ENCODE measurements at regions not wholly inside any gene's neighbourhood (a gene's known extent, or its start where the extent isn't known, plus 50 kb on each side); places are given as distances from the start of the nearest gene placed in this dataset.

DNA sequence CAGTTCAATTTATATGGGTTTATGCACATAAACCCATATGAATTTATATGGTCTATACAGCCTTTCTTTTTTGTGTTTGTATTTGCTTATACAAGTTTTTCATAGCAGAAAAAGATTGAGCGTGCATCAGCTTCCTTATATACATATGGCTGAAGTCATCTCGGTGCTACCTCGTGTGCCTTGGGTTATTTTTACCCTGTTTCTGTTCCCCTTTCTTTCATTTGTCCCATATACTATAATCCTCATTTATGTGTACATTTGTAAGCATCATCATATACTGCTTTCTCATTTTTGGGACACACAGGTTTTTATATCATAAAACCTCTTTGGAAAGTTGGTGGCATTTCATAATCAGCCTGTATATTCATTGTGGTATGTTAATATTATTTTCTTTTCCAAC is 107.8 kb upstream of the ADAMTSL1 start:
- H3K27me3 ChIP-seq (replicated peaks in 2 of 5; ENCODE audit: control insufficient read depth in 4 of 5, insufficient read depth in 5 of 5, low read length in 4 of 5), result peaks cover 0 to 2% (median 0%) of the 10 kb centered on the region in 5 experiments
- H3K4me3 ChIP-seq (ENCODE audit: control insufficient read depth in 1 of 7, extremely low read depth in 1 of 7, insufficient read depth in 4 of 7, low read depth in 2 of 7, low read length in 6 of 7), result no peak overlapping the region
- CTCF ChIA-PET, result no interaction called here
- POLR2A ChIA-PET, result no interaction called here
- DNase-seq, result no peak
- peaks cover 0 to 7% (median 0%) of the 10 kb centered on the region in 4 experiments for H3K4me1 ChIP-seq (ENCODE audit: control extremely low read depth in 1 of 4, control insufficient read depth in 4 of 4, insufficient read depth in 4 of 4, low read length in 3 of 4)
- no peaks in the 10 kb centered on the region for H3K9me3 ChIP-seq (ENCODE audit: control extremely low read depth in 1 of 5, control insufficient read depth in 4 of 5, insufficient read depth in 2 of 5, low read depth in 1 of 5, low read length in 4 of 5)
- no CpG with 5 or more reads among the region's 3 CpGs for WGBS (ENCODE audit: insufficient coverage)
- H3K27ac ChIP-seq (ENCODE audit: insufficient read depth in 1 of 2, low read depth in 1 of 2, low read length in 2 of 2, poor library complexity in 1 of 2, severe bottlenecking in 2 of 2), result no peak overlapping the region
- no peaks in the 10 kb centered on the region for H3K36me3 ChIP-seq (ENCODE audit: control insufficient read depth in 4 of 4, insufficient read depth in 4 of 4, low read length in 3 of 4)

DNA sequence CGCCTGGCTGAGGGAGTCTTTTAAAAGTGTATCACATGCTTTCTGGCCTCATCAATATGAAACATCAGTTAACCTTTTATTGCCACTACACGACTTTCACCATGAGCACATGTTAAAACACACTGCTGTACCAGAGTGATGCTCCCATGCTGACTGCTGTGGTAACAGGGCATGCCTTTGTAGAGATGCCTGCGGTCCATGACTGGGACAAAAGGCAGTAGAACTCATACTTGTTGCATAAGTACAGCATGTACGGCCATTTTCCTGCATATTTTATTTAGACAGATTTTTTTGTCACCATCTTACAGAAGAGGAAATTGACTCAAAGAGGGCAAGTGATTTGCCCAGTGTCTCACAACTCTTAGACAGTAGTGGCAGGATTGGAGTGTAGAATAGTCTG is 105.7 kb upstream of the ADAMTSL1 start:
- DNase-seq, result no peak
- Histone ChIP-seq H3K4me3 (ENCODE audit: control insufficient read depth in 1 of 7, extremely low read depth in 1 of 7, insufficient read depth in 4 of 7, low read depth in 2 of 7, low read length in 6 of 7) (no peak overlapping the region), H3K27ac (ENCODE audit: insufficient read depth in 1 of 2, low read depth in 1 of 2, low read length in 2 of 2, poor library complexity in 1 of 2, severe bottlenecking in 2 of 2) (no peak overlapping the region), H3K4me1 (ENCODE audit: control extremely low read depth in 1 of 4, control insufficient read depth in 4 of 4, insufficient read depth in 4 of 4, low read length in 3 of 4) (no peaks in the 10 kb centered on the region), H3K36me3 (ENCODE audit: control insufficient read depth in 4 of 4, insufficient read depth in 4 of 4, low read length in 3 of 4) (no peaks in the 10 kb centered on the region), H3K27me3 (replicated peaks in 2 of 5; ENCODE audit: control insufficient read depth in 4 of 5, insufficient read depth in 5 of 5, low read length in 4 of 5) (peaks cover 0 to 8% (median 0%) of the 10 kb centered on the region in 5 experiments), H3K9me3 (ENCODE audit: control extremely low read depth in 1 of 5, control insufficient read depth in 4 of 5, insufficient read depth in 2 of 5, low read depth in 1 of 5, low read length in 4 of 5) (no peaks in the 10 kb centered on the region)
- CTCF ChIA-PET, result no interaction called here
- POLR2A ChIA-PET, result no interaction called here
- 100% methylated on average over 3 of the region's 4 CpGs for WGBS (ENCODE audit: insufficient coverage)

DNA sequence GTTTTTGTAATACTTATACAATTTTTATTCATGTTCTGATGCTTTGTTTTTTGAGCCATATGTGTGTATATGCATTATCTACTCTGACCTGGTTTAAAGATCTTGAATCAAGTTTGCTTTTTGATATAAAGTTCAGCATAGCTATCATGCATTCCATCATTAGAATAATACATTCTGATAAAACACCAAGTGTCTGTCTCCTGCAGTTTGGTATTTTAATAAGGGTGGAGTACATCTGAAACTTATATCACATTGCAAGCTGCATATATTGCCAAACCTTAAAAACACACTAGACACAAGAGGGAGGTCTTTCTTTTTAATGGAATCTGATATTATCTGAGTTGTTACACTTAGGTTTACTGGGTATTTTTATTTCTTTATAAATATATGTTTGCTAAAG is 102.8 kb upstream of the ADAMTSL1 start:
- no peaks in the 10 kb centered on the region for H3K4me1 ChIP-seq (ENCODE audit: control extremely low read depth in 1 of 4, control insufficient read depth in 4 of 4, insufficient read depth in 4 of 4, low read length in 3 of 4)
- no peak overlapping the region for H3K27ac ChIP-seq (ENCODE audit: insufficient read depth in 1 of 2, low read depth in 1 of 2, low read length in 2 of 2, poor library complexity in 1 of 2, severe bottlenecking in 2 of 2)
- H3K36me3 ChIP-seq (ENCODE audit: control insufficient read depth in 4 of 4, insufficient read depth in 4 of 4, low read length in 3 of 4), result no peaks in the 10 kb centered on the region
- no peaks in the 10 kb centered on the region for H3K9me3 ChIP-seq (ENCODE audit: control extremely low read depth in 1 of 5, control insufficient read depth in 4 of 5, insufficient read depth in 2 of 5, low read depth in 1 of 5, low read length in 4 of 5)
- H3K27me3 ChIP-seq (replicated peaks in 2 of 5; ENCODE audit: control insufficient read depth in 4 of 5, insufficient read depth in 5 of 5, low read length in 4 of 5), result peaks cover 0 to 6% (median 0%) of the 10 kb centered on the region in 5 experiments
- ChIA-PET POLR2A (no interaction called here), CTCF (no interaction called here)
- DNase-seq, result no peak
- no peak overlapping the region for H3K4me3 ChIP-seq (ENCODE audit: control insufficient read depth in 1 of 7, extremely low read depth in 1 of 7, insufficient read depth in 4 of 7, low read depth in 2 of 7, low read length in 6 of 7)

DNA sequence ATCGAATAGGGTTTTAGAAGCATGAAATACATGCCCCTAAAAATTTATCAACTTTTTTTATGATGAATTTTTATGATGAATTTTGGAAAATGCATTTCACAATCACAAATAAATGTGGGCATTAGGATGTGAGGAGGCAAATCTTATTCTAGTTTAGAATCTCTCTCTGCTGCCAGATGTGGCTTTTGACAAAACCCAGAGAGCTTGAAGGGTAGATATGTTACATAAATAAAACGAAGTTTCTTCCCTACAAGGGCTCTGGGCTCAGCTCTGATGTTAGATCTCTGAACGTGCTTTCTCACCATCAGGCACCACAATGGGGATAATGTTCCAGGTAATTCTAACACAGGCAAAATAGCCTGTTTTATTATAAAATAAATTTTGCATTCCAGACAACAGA is 102.3 kb upstream of the ADAMTSL1 start:
- no peak for DNase-seq
- no peak overlapping the region for H3K4me3 ChIP-seq (ENCODE audit: control insufficient read depth in 1 of 7, extremely low read depth in 1 of 7, insufficient read depth in 4 of 7, low read depth in 2 of 7, low read length in 6 of 7)
- peaks cover 0 to 6% (median 0%) of the 10 kb centered on the region in 5 experiments for H3K27me3 ChIP-seq (replicated peaks in 2 of 5; ENCODE audit: control insufficient read depth in 4 of 5, insufficient read depth in 5 of 5, low read length in 4 of 5)
- no peaks in the 10 kb centered on the region for H3K4me1 ChIP-seq (ENCODE audit: control extremely low read depth in 1 of 4, control insufficient read depth in 4 of 4, insufficient read depth in 4 of 4, low read length in 3 of 4)
- no peaks in the 10 kb centered on the region for H3K36me3 ChIP-seq (ENCODE audit: control insufficient read depth in 4 of 4, insufficient read depth in 4 of 4, low read length in 3 of 4)
- no CpG with 5 or more reads among the region's 3 CpGs for WGBS (ENCODE audit: insufficient coverage)
- ChIA-PET CTCF (no interaction called here), POLR2A (no interaction called here)
- no peak overlapping the region for H3K27ac ChIP-seq (ENCODE audit: insufficient read depth in 1 of 2, low read depth in 1 of 2, low read length in 2 of 2, poor library complexity in 1 of 2, severe bottlenecking in 2 of 2)
- no peaks in the 10 kb centered on the region for H3K9me3 ChIP-seq (ENCODE audit: control extremely low read depth in 1 of 5, control insufficient read depth in 4 of 5, insufficient read depth in 2 of 5, low read depth in 1 of 5, low read length in 4 of 5)

DNA sequence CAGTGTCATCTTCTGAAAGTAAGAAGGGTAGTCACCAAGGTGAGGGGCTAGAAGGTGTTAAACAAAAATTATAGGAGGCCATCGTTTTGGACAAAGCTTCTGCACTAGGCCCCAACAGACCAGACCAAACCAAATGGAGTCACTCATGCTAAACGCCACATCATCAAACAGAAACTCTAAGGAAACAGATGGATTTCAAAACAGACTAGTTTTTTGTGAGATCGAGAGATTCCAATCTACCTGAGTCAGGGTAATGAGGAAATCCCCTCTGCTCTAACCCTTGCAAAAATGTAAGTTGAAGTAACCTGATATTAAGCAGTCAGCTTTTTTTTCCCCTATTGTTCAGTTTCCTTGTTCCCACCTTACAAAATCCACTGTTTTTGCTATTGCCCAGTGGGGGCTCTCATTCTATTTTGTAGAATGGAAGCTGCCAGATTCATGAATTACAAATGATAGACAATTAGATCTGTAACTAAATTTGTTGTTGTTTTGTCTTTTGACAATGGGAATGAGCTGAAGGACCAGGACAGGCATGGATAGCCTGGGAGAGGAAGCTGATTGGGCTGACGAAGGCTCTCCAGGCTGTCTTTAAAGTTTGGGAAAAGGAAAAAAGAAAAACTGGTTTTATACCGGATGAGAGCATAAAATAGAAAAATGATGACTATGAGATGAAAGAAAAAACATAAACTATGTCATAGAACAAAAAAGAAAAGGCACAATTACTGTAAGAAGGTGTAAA is 94.7 kb upstream of the ADAMTSL1 start:
- POLR2A ChIA-PET, result interaction anchor here (0.7 kb wide), 1 partner anchor 92 kb away, joined by 3 read pairs; no protein-coding TSS in a partner anchor
- Histone ChIP-seq H3K36me3 (ENCODE audit: control insufficient read depth in 4 of 4, insufficient read depth in 4 of 4, low read length in 3 of 4) (no peaks in the 10 kb centered on the region), H3K9me3 (ENCODE audit: control extremely low read depth in 1 of 5, control insufficient read depth in 4 of 5, insufficient read depth in 2 of 5, low read depth in 1 of 5, low read length in 4 of 5) (no peaks in the 10 kb centered on the region), H3K4me3 (ENCODE audit: control insufficient read depth in 1 of 7, extremely low read depth in 1 of 7, insufficient read depth in 4 of 7, low read depth in 2 of 7, low read length in 6 of 7) (no peak overlapping the region), H3K4me1 (ENCODE audit: control extremely low read depth in 1 of 4, control insufficient read depth in 4 of 4, insufficient read depth in 4 of 4, low read length in 3 of 4) (no peaks in the 10 kb centered on the region), H3K27me3 (replicated peaks in 2 of 5; ENCODE audit: control insufficient read depth in 4 of 5, insufficient read depth in 5 of 5, low read length in 4 of 5) (peaks cover 0 to 15% (median 3%) of the 10 kb centered on the region in 5 experiments), H3K27ac (ENCODE audit: insufficient read depth in 1 of 2, low read depth in 1 of 2, low read length in 2 of 2, poor library complexity in 1 of 2, severe bottlenecking in 2 of 2) (no peak overlapping the region)
- DNase-seq, result no peak
- CTCF ChIA-PET, result no interaction called here
- WGBS (ENCODE audit: insufficient coverage), result 78% methylated on average over 3 of the region's 5 CpGs

DNA sequence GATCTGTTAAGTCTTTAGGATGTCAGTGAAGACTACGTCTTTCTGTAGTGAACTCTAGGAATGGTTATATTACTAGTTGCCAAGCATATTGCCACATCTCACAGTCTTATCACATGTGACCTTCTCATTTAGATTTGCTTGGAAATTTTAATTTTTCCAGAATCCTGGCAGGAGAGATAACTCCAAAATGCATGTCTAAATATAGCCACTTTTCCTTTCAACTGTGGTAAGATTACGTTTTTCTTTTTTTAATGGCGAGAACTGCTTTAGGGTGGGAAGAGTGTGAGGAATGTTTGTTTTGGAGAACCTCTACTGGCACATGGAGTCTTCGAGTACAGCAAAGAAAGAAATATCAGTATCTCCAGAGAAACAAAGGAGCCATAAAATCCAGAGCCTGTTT is 91.7 kb upstream of the ADAMTSL1 start:
- Histone ChIP-seq H3K27ac (ENCODE audit: insufficient read depth in 1 of 2, low read depth in 1 of 2, low read length in 2 of 2, poor library complexity in 1 of 2, severe bottlenecking in 2 of 2) (no peak overlapping the region), H3K9me3 (ENCODE audit: control extremely low read depth in 1 of 5, control insufficient read depth in 4 of 5, insufficient read depth in 2 of 5, low read depth in 1 of 5, low read length in 4 of 5) (no peaks in the 10 kb centered on the region), H3K27me3 (replicated peaks in 2 of 5; ENCODE audit: control insufficient read depth in 4 of 5, insufficient read depth in 5 of 5, low read length in 4 of 5) (peaks cover 0 to 17% (median 3%) of the 10 kb centered on the region in 5 experiments), H3K4me3 (ENCODE audit: control insufficient read depth in 1 of 7, extremely low read depth in 1 of 7, insufficient read depth in 4 of 7, low read depth in 2 of 7, low read length in 6 of 7) (no peak overlapping the region), H3K36me3 (ENCODE audit: control insufficient read depth in 4 of 4, insufficient read depth in 4 of 4, low read length in 3 of 4) (no peaks in the 10 kb centered on the region), H3K4me1 (ENCODE audit: control extremely low read depth in 1 of 4, control insufficient read depth in 4 of 4, insufficient read depth in 4 of 4, low read length in 3 of 4) (no peaks in the 10 kb centered on the region)
- DNase-seq, result no peak
- WGBS (ENCODE audit: insufficient coverage), result no CpG with 5 or more reads among the region's 4 CpGs
- POLR2A ChIA-PET, result no interaction called here
- CTCF ChIA-PET, result no interaction called here

DNA sequence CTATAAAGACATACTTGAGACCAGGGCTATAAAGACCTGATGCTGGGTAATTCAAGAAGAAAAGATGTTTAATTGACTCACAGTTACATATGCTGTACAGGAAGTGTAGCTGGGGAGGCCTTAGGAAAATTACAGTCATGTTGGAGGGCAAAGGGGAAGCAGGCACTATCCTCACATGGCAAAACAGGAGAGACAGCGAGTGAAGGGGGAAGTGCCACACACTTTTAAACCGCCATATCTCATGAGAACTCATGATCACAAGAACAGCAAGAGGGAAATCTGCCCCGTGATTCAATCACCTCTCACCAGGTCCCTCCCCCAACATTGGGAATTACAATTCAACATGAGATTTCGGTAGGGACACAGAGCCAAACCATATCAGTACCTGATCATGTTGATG is 89.9 kb upstream of the ADAMTSL1 start:
- POLR2A ChIA-PET, result no interaction called here

More for the DNA sequence above, 89.9 kb upstream of the ADAMTSL1 start:
- DNase-seq, result no peak
- no peaks in the 10 kb centered on the region for H3K36me3 ChIP-seq (ENCODE audit: control insufficient read depth in 4 of 4, insufficient read depth in 4 of 4, low read length in 3 of 4)
- H3K4me1 ChIP-seq (ENCODE audit: control extremely low read depth in 1 of 4, control insufficient read depth in 4 of 4, insufficient read depth in 4 of 4, low read length in 3 of 4), result no peaks in the 10 kb centered on the region
- CTCF ChIA-PET, result no interaction called here
- peaks cover 0 to 21% (median 3%) of the 10 kb centered on the region in 5 experiments for H3K27me3 ChIP-seq (replicated peaks in 2 of 5; ENCODE audit: control insufficient read depth in 4 of 5, insufficient read depth in 5 of 5, low read length in 4 of 5)
- no peaks in the 10 kb centered on the region for H3K9me3 ChIP-seq (ENCODE audit: control extremely low read depth in 1 of 5, control insufficient read depth in 4 of 5, insufficient read depth in 2 of 5, low read depth in 1 of 5, low read length in 4 of 5)
- no peak overlapping the region for H3K27ac ChIP-seq (ENCODE audit: insufficient read depth in 1 of 2, low read depth in 1 of 2, low read length in 2 of 2, poor library complexity in 1 of 2, severe bottlenecking in 2 of 2)
- 35% methylated on average over 3 of the region's 4 CpGs for WGBS (ENCODE audit: insufficient coverage)
- H3K4me3 ChIP-seq (ENCODE audit: control insufficient read depth in 1 of 7, extremely low read depth in 1 of 7, insufficient read depth in 4 of 7, low read depth in 2 of 7, low read length in 6 of 7), result no peak overlapping the region

Measured in common myeloid progenitor, CD34-positive (primary cell).